Body of pancreas (tissue), 4 donors: ENCODE measurements at regions not wholly inside any gene's neighbourhood (a gene's known extent, or its start where the extent isn't known, plus 50 kb on each side); places are given as distances from the start of the nearest gene placed in this dataset.
"Not testable (repeated sequence)": the region's sequence is repeated elsewhere in the genome, so short reads cannot be mapped to it uniquely, and the experiment has no call there.

Experiments
- ATAC-seq: fragments of 150-250 bp; one replicate; pipeline ENCODE4 v1.9.1; 2016
- DNase-seq, 4 donors: peaks; one replicate each; pipeline ENCODE4 v3.0.0-alpha.2; 2019
- H3K27ac ChIP-seq, 4 donors: fragments of 200-600 bp; sonication (generic); 1 replicate in 3 of 4; 2 replicates in 1 of 4; pipeline versions ENCODE4 v1.5.1 to v1.6.1; 2016 to 2019; ENCODE audit warnings: mild to moderate bottlenecking in 1 of 4, mixed read lengths in 1 of 4, moderate library complexity in 1 of 4
- H3K27me3 ChIP-seq, 2 donors: fragments of 200-600 bp; sonication (generic); one replicate each; pipeline ENCODE4 v1.6.0; 2016; ENCODE audit warnings: mild to moderate bottlenecking in 1 of 2
- H3K36me3 ChIP-seq, 2 donors: fragments of 200-600 bp; sonication (generic); replicated peaks in 1 of 2; 2 replicates each; pipeline ENCODE4 v1.5.1; 2016; ENCODE audit warnings: low read depth in 2 of 2; ENCODE audit not compliant: insufficient read depth in 1 of 2
- H3K4me1 ChIP-seq: fragments of 200-600 bp; sonication (generic); one replicate; pipeline ENCODE4 v1.6.0; 2016
- H3K4me3 ChIP-seq, 2 donors: fragments of 200-600 bp; sonication (generic); 1 replicate in 1 of 2; 2 replicates in 1 of 2; pipeline ENCODE4 v1.5.1; 2016 to 2019
- H3K9me3 ChIP-seq, 3 donors: fragments of 200-600 bp; sonication (generic); 1 replicate in 2 of 3; 2 replicates in 1 of 3; pipeline ENCODE4 v1.5.1; 2016
- POLR2A ChIP-seq, 3 donors: fragments of 450-650 bp; IDR thresholded peaks; one replicate each; pipeline ENCODE4 v1.6.1; 2016; ENCODE audit warnings: antibody characterized with exemption in 3 of 3, mild to moderate bottlenecking in 2 of 3
- WGBS, 2 donors: methylation state at CpG; one replicate each; pipeline ENCODE4 v1.1.5; 2017; 5-methylcytosine and 5-hydroxymethylcytosine counted together
- intact Hi-C: fragments of 100-400 bp; cut with DNase I; formaldehyde crosslinking; loops from one replicate; pipeline ENCODE4 v1.15.1; 2023
- TF ChIP-seq, protein P1 (sequence below), 7 experiments: fragments of 450-650 bp in 4 of 7; fragments of 200-600 bp in 3 of 7; sonication (generic) in 3 of 7; IDR thresholded peaks; one replicate each; pipeline ENCODE4 v1.5.1; 2016 to 2019; ENCODE audit warnings: antibody characterized with exemption in 7 of 7

DNA sequence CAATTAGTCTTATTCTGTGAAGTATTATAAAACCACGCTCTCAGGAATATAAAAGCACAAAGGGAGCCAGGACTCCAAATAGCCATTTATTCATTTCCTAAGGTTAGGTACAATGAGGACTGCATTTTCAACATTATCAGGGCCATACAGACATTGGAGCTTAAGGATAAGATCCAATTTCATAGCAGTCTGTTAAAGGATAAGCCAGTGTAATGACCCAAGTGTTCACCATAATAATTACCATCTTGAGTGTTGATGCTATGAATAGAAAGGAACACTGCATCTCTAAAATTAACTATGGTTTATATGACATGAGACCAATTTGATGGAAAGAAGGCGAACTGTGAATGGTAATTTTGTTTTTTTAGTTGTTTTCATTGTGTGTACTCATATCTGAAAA, 403.1 kb downstream of the KCNJ18 start:
- H3K4me1 ChIP-seq, H3K27ac ChIP-seq, intact Hi-C loops, H3K9me3 ChIP-seq, H3K36me3 ChIP-seq, DNase-seq, ATAC-seq, H3K27me3 ChIP-seq, H3K4me3 ChIP-seq: not testable (repeated sequence)
- 36 to 47% methylated on average over 2 of the region's 2 CpGs for WGBS, 2 donors

DNA sequence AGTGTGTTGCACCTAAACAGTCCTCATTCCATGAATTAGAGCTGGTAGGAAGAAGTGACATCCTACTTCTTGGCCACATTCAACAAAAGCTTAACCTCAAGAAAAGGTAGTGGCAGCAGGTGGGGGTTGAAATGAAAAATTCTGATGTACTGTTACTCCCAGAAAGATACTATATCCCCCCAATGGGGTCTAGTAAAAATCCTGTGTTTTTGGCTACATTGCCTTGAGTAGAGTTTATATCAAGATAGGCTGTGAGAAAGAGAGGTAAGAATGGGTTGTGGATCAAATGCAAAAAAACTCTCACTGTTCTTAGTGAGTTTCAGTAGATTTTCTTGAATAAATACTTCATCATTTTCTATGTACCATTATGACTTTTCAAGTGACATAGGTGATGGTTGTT, 407.3 kb downstream of the KCNJ18 start:
- H3K27ac ChIP-seq, DNase-seq, H3K36me3 ChIP-seq, H3K4me3 ChIP-seq, H3K4me1 ChIP-seq, H3K27me3 ChIP-seq, ATAC-seq, intact Hi-C loops, H3K9me3 ChIP-seq: not testable (repeated sequence)

DNA sequence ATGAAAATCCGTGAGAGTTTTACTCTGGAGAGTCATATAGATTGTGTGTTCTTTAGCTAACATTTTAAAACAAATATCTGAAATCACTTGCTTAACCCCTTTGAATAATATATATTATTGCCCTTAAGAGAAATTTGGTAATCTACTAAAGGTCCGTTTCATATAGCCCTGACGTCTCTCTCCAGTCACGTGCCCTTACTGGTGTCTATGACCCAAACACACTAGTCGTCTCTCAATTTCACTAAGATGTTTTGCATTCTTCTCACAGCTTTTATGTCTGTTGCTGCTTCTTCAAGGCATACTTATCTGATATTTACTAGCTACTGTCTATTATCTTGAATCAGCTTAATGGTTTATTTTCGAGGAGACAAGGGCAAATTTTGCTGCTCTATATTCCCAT, 409.9 kb downstream of the KCNJ18 start:
- intact Hi-C loops: no loop called here
- H3K4me3 ChIP-seq: no peak overlapping the region
- H3K27me3 ChIP-seq: no peaks in the 10 kb centered on the region
- no peak for TF ChIP-seq POLR2A (IDR thresholded peaks at IDR 0.05)
- TF ChIP-seq, protein P1, sequence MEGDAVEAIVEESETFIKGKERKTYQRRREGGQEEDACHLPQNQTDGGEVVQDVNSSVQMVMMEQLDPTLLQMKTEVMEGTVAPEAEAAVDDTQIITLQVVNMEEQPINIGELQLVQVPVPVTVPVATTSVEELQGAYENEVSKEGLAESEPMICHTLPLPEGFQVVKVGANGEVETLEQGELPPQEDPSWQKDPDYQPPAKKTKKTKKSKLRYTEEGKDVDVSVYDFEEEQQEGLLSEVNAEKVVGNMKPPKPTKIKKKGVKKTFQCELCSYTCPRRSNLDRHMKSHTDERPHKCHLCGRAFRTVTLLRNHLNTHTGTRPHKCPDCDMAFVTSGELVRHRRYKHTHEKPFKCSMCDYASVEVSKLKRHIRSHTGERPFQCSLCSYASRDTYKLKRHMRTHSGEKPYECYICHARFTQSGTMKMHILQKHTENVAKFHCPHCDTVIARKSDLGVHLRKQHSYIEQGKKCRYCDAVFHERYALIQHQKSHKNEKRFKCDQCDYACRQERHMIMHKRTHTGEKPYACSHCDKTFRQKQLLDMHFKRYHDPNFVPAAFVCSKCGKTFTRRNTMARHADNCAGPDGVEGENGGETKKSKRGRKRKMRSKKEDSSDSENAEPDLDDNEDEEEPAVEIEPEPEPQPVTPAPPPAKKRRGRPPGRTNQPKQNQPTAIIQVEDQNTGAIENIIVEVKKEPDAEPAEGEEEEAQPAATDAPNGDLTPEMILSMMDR (IDR thresholded peaks at IDR 0.05): no peak
- no peak for ATAC-seq
- no peaks in the 10 kb centered on the region for H3K9me3 ChIP-seq
- H3K36me3 ChIP-seq: no peaks in the 10 kb centered on the region
- DNase-seq: no peak
- 34 to 50% methylated on average over 6 of the region's 6 CpGs for WGBS, 2 donors
- H3K27ac ChIP-seq: no peak overlapping the region
- no peaks in the 10 kb centered on the region for H3K4me1 ChIP-seq

DNA sequence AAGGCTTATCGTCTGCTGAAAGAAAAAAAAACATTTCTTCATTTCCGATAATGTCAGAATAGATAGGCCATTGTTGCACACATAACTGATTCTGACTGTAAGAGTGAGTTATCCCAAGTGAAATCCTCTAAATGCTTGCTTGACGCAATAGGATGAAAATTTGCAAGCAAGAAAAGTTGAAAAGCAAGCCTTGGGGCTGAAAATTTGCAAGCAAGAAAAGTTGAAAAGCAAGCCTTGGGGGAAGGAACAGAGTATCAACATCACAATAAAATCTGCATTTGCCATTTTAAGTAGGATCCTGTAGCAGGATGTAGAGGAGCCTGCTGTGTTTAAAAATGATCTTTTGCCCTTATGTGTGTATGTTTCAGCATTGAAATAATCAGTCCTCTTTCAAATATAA, 424.4 kb downstream of the KCNJ18 start:
- intact Hi-C loops, H3K9me3 ChIP-seq, H3K27ac ChIP-seq, H3K36me3 ChIP-seq, DNase-seq, H3K4me1 ChIP-seq, ATAC-seq, H3K4me3 ChIP-seq, H3K27me3 ChIP-seq: not testable (repeated sequence)
- 20 to 34% methylated on average over 3 of the region's 3 CpGs for WGBS, 2 donors

DNA sequence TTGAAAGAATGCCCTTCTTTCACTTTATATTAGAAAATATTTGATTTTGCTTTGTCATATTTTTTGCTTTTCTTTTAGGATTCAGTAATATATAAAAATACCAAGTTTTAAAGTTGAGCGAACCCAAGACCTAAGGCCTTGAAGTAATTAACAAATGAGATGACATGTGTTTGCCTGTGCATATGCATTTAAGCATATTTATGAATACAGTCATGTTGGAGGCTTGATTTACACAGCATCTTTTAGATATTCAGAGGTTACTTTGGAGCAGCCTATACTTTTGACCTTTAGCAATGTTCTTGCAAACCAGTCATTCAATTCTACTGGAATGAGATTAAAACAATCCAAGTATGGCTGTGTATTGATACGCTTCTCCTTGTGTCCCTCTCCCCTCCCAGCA, 425.1 kb downstream of the KCNJ18 start:
- H3K4me1 ChIP-seq, intact Hi-C loops, ATAC-seq, DNase-seq, H3K9me3 ChIP-seq, H3K36me3 ChIP-seq, H3K4me3 ChIP-seq, H3K27ac ChIP-seq, H3K27me3 ChIP-seq: not testable (repeated sequence)
- 61 to 68% methylated on average over 2 of the region's 2 CpGs for WGBS, 2 donors

DNA sequence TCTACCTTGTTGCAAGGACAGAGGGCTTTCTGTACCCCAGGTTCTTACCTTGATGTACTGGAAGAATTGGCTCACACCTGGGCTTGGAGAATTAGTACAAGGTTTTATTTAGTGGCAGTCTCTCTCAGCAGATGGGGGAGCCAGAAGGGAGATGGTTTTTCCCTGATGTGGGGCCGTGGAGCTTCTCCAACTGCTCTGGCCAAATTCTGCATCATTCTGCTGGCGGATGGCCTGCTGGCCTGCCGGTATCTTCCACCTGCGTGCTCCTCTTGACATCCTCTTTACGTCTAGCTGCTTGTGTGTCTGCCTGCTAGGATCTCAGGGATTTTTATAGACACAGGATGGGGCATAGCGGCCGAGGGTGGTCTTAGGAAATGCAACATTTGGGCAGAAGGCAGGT, 426.7 kb downstream of the KCNJ18 start:
- DNase-seq, H3K36me3 ChIP-seq, H3K4me1 ChIP-seq, ATAC-seq, H3K4me3 ChIP-seq, H3K27me3 ChIP-seq, intact Hi-C loops, H3K27ac ChIP-seq, H3K9me3 ChIP-seq: not testable (repeated sequence)
- 59 to 61% methylated on average over 7 of the region's 7 CpGs for WGBS, 2 donors

DNA sequence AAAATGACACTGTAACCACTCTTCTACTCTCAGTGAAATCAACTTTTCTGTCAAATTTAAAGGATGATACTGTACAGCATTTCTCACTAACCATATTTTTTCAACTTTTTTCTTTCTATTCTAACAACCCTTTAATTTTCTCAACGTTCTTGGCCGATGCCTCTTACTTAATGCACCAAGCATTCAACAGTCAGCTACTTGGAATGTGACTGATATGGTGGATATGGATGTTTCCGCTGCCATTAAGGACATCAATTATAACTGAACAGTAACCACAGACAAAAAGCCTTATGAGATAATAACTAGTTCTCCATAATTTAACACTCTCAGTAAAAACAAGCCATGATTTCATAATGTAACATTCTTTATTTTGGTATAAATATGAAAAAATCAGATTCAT, 427.4 kb downstream of the KCNJ18 start:
- DNase-seq, H3K4me1 ChIP-seq, H3K36me3 ChIP-seq, H3K27me3 ChIP-seq, intact Hi-C loops, ATAC-seq, H3K27ac ChIP-seq, H3K9me3 ChIP-seq, H3K4me3 ChIP-seq: not testable (repeated sequence)
- 55 to 59% methylated on average over 3 of the region's 3 CpGs for WGBS, 2 donors

DNA sequence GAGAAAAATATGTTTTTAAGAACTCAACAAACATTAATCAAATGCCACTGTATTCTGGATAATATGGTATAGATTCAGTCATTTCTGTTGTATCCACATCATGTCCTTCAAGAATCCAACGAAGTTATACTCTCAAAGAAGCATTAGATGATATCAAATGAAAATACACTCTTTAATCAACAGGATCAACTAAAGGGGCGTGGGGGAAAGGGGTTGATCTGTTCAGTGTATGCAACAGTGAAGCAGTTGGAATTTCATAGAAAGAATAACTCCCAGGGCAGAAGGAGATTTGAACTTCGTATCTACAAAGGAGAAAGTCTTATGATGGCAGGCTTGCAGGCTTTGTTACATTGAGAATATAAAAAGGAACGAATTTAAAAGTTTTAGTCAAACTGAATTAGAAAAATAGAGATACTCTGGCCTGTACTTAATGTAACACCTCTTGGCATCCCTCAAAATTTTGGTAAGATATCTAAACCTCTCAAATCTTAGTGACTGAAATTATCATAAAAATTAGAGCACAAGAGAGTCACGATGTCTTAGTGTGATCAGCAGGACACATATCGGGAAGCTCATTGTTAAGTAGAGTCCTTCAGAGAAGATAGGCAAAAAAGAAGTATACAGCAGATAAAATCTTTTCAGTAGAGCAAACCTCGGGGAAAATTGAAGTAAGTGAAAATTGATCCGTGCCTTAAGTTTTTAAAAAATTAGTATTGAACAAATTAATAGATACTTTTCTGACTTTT, 431.4 kb downstream of the KCNJ18 start:
- no peaks in the 10 kb centered on the region for H3K27me3 ChIP-seq
- no peak overlapping the region for H3K27ac ChIP-seq
- H3K4me3 ChIP-seq: no peak overlapping the region
- no peak for DNase-seq
- no peaks in the 10 kb centered on the region for H3K36me3 ChIP-seq
- 24 to 25% methylated on average over 8 of the region's 8 CpGs for WGBS, 2 donors
- H3K4me1 ChIP-seq: no peaks in the 10 kb centered on the region
- H3K9me3 ChIP-seq: no peaks in the 10 kb centered on the region
- TF ChIP-seq, protein P1 (IDR thresholded peaks at IDR 0.05): no peak
- TF ChIP-seq POLR2A (IDR thresholded peaks at IDR 0.05): no peak
- ATAC-seq: no peak
- intact Hi-C loops: no loop called here
